Common myeloid progenitor, CD34-positive (primary cell): ENCODE measurements at regions not wholly inside any gene's neighbourhood (a gene's known extent, or its start where the extent isn't known, plus 50 kb on each side); places are given as distances from the start of the nearest gene placed in this dataset.

Source experiments
- CTCF ChIA-PET: fragments of 350-600 bp; sonication (Branson Sonifier 250); formaldehyde crosslinking; loops from one replicate; lab custom pipeline; 2021; ENCODE audit warnings: antibody characterized with exemption; lab: Charles Lee
- POLR2A ChIA-PET: fragments of 350-600 bp; sonication (Branson Sonifier 250); formaldehyde crosslinking; loops from one replicate; lab custom pipeline; 2021; ENCODE audit warnings: antibody characterized with exemption; lab: Charles Lee
- DNase-seq, 3 donors: peaks; one replicate each; pipeline versions ENCODE4 v3.0.0 to v3.0.0-alpha.2; 2013
- H3K27ac ChIP-seq, 2 experiments: 1 replicate in 1 of 2; 2 replicates in 1 of 2; pipeline ENCODE4 v1.7.0; 2013; ENCODE audit warnings: inconsistent platforms in 2 of 2, low read length in 2 of 2, mild to moderate bottlenecking in 2 of 2, low read depth in 1 of 2, moderate library complexity in 1 of 2; ENCODE audit not compliant: severe bottlenecking in 2 of 2, insufficient read depth in 1 of 2, poor library complexity in 1 of 2
- H3K27me3 ChIP-seq, 5 experiments: replicated peaks in 2 of 5; 1 replicate in 3 of 5; 2 replicates in 2 of 5; pipeline versions ENCODE4 v1.6.1 to v1.7.0; 2013; ENCODE audit warnings: low read length in 4 of 5, mild to moderate bottlenecking in 2 of 5, moderate library complexity in 2 of 5, inconsistent platforms in 1 of 5; ENCODE audit not compliant: insufficient read depth in 5 of 5, control insufficient read depth in 4 of 5
- H3K36me3 ChIP-seq, 4 experiments: 1 replicate in 2 of 4; 2 replicates in 2 of 4; pipeline versions ENCODE4 v1.6.1 to v1.7.0; 2013; ENCODE audit warnings: low read length in 3 of 4, control low read depth in 1 of 4, mild to moderate bottlenecking in 1 of 4; ENCODE audit not compliant: control insufficient read depth in 4 of 4, insufficient read depth in 4 of 4
- H3K4me1 ChIP-seq, 4 experiments: 1 replicate in 3 of 4; 2 replicates in 1 of 4; pipeline versions ENCODE4 v1.6.1 to v1.7.1; 2013; ENCODE audit warnings: low read length in 3 of 4, mild to moderate bottlenecking in 3 of 4, control low read depth in 1 of 4, inconsistent platforms in 1 of 4, moderate library complexity in 1 of 4; ENCODE audit not compliant: control insufficient read depth in 4 of 4, insufficient read depth in 4 of 4; ENCODE audit errors: control extremely low read depth in 1 of 4
- H3K4me3 ChIP-seq, 7 experiments: 1 replicate in 4 of 7; 2 replicates in 3 of 7; pipeline versions ENCODE4 v1.5.1 to v1.7.0; 2013; ENCODE audit warnings: mild to moderate bottlenecking in 7 of 7, low read length in 6 of 7, moderate library complexity in 6 of 7, inconsistent platforms in 2 of 7, low read depth in 2 of 7, control low read depth in 1 of 7; ENCODE audit not compliant: insufficient read depth in 4 of 7, control insufficient read depth in 1 of 7; ENCODE audit errors: extremely low read depth in 1 of 7
- H3K9me3 ChIP-seq, 5 experiments: 1 replicate in 4 of 5; 2 replicates in 1 of 5; pipeline versions ENCODE4 v1.6.1 to v1.7.1; 2013; ENCODE audit warnings: low read length in 4 of 5, mild to moderate bottlenecking in 2 of 5, inconsistent platforms in 1 of 5, low read depth in 1 of 5, moderate library complexity in 1 of 5; ENCODE audit not compliant: control insufficient read depth in 4 of 5, insufficient read depth in 2 of 5; ENCODE audit errors: control extremely low read depth in 1 of 5
- WGBS: methylation state at CpG from one replicate; pipeline ENCODE4 v1.1.5; 2013; ENCODE audit not compliant: insufficient coverage; 5-methylcytosine and 5-hydroxymethylcytosine counted together

DNA sequence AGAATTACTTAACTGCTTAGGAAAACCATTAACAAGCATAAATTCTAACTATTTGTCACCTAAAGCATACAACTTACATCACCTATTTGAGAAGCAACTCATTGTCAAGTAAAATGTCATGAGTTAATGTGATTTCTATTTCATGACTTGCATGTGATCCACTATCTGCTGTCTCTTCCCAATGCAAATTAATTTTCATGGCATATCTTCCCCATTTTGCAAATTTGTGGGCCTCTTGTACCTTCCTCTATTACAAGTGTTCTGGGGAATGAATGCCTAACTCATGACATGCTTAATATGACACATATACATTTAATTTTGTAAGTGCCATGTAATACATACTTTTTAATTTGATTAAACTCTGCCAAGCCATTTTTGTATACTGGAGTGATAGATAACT is 81.1 kb upstream of the EDNRB start:
- DNase-seq = no peak
- no peak overlapping the region for H3K27ac ChIP-seq
- no peaks in the 10 kb centered on the region for H3K27me3 ChIP-seq
- CTCF ChIA-PET = no interaction called here
- no peaks in the 10 kb centered on the region for H3K36me3 ChIP-seq
- POLR2A ChIA-PET = no interaction called here
- H3K4me3 ChIP-seq = no peak overlapping the region
- H3K9me3 ChIP-seq = peaks cover 0 to 3% (median 0%) of the 10 kb centered on the region in 5 experiments
- H3K4me1 ChIP-seq = no peaks in the 10 kb centered on the region

DNA sequence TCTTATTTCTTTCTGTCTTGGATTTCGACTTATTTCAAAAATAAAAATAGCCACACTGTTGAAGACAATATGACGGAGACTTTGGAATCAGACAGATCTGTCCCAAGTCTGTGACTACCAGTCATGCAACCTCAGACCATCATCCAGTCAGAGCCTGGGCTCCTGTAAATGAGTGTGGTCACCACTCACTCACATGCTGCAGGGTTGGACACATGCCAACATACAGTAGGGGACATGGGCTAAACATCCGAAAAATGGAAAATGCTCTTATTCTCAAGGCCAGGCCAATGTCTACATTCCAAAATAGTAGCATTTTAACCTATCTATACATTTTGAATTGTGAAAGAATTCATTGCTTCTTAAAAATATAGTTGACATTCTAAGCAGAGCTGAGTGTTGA is 75.5 kb upstream of the EDNRB start:
- DNase-seq = no peak
- POLR2A ChIA-PET = no interaction called here
- H3K27ac ChIP-seq = no peak overlapping the region
- H3K9me3 ChIP-seq = no peaks in the 10 kb centered on the region
- CTCF ChIA-PET = interaction anchor here (1.2 kb wide), 1 partner anchor 10 kb away, joined by 3 read pairs; no protein-coding TSS in a partner anchor
- H3K36me3 ChIP-seq = no peaks in the 10 kb centered on the region
- WGBS = 100% methylated on average over 2 of the region's 3 CpGs
- no peaks in the 10 kb centered on the region for H3K4me1 ChIP-seq
- H3K27me3 ChIP-seq = no peaks in the 10 kb centered on the region
- no peak overlapping the region for H3K4me3 ChIP-seq

DNA sequence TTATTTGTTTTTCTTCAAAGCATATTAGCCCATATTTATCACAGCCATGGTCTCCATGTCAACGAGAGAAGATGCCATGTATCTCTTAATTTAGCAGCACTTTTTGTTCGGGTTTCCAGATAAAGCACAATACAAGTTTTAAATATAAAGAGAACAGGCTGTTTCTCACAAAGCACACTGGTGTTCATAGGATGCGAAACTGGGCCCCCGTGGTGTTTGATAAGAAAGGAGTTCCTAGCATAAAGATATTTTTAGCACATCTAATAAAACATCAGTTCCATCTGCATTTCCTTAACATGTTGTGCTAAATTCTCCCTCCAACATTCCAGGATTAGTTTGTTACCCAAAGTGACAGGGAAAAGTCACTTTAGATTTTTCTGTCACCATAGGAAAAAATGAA is 72.4 kb upstream of the EDNRB start:
- CTCF ChIA-PET = no interaction called here
- WGBS = no CpG with 5 or more reads among the region's 4 CpGs
- no peak for DNase-seq
- H3K36me3 ChIP-seq = no peaks in the 10 kb centered on the region
- H3K27me3 ChIP-seq = no peaks in the 10 kb centered on the region
- H3K9me3 ChIP-seq = no peaks in the 10 kb centered on the region
- POLR2A ChIA-PET = no interaction called here
- no peak overlapping the region for H3K27ac ChIP-seq
- H3K4me1 ChIP-seq = no peaks in the 10 kb centered on the region
- H3K4me3 ChIP-seq = no peak overlapping the region

DNA sequence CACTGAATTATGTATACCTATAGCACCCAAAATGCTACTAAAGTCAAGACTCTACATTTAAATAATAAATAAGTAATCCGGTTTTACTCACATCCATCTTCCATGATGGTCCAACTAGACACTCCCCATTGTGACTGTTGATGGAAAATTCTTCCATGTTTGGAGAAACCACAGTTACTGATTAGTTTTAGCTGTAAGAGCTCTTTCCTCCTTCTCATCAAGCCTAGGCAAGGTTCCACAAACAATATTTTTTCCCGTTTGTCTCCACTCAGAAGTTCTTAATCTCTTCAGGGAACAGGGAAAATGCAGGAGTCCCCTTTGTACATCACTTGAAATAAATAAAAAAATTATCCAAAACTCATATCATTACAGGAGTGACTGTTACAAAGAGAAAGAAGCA is 70.7 kb upstream of the EDNRB start:
- H3K36me3 ChIP-seq = no peaks in the 10 kb centered on the region
- no peak for DNase-seq
- H3K4me1 ChIP-seq = no peaks in the 10 kb centered on the region
- H3K9me3 ChIP-seq = no peaks in the 10 kb centered on the region
- CTCF ChIA-PET = no interaction called here
- POLR2A ChIA-PET = no interaction called here
- 67% methylated on average over 1 of the region's 2 CpGs for WGBS
- H3K27me3 ChIP-seq = no peaks in the 10 kb centered on the region
- H3K4me3 ChIP-seq = no peak overlapping the region
- H3K27ac ChIP-seq = no peak overlapping the region

DNA sequence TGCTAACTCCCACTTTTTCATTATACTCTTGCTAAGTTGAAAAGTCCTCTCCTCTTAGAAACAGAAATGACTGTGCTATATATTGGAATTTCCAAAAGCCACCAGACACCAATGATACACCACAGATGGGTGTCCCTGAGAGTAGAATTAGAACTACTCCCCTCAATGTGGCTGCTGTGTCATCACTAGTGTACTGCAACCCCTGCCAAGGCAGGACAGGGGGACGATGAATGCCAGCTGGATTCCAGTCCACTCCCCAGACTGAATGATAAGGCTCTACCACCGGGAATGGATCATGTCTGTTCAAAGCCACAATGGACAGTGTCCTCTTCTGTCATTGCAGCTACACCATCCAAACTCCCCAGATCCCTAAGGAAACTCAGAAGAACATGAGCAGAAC is 69.7 kb upstream of the EDNRB start:
- CTCF ChIA-PET = no interaction called here
- Histone ChIP-seq H3K36me3 (no peaks in the 10 kb centered on the region), H3K27ac (no peak overlapping the region), H3K4me1 (no peaks in the 10 kb centered on the region), H3K4me3 (no peak overlapping the region), H3K9me3 (peaks cover 0 to under 1% (median 0%) of the 10 kb centered on the region in 5 experiments), H3K27me3 (no peaks in the 10 kb centered on the region)
- 100% methylated on average over 2 of the region's 2 CpGs for WGBS
- POLR2A ChIA-PET = no interaction called here
- no peak for DNase-seq

DNA sequence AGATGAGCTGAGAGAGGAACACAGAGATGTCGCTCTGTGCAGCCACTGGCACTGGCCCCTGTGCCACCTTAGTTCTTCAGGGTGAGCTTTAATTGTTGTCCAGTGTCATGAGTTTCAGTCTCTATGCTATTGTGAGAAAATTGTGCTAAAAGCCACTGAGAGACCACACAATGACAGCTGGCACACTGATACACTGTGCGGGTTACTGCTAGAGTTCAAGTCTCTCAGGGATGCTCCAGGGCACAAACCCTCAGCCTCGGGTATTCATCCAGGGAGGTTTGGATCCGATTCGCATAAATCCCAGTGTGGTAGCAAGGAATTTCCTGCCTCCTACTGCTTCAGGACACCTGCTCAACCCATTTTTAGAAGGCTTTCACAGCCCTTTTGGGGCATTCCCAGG is 68.1 kb upstream of the EDNRB start:
- no peak for DNase-seq
- Histone ChIP-seq H3K4me3 (no peak overlapping the region), H3K36me3 (no peaks in the 10 kb centered on the region), H3K27me3 (no peaks in the 10 kb centered on the region), H3K9me3 (peaks cover 0 to 1% (median 0%) of the 10 kb centered on the region in 5 experiments), H3K4me1 (no peaks in the 10 kb centered on the region), H3K27ac (no peak overlapping the region)
- POLR2A ChIA-PET = no interaction called here
- CTCF ChIA-PET = no interaction called here
- WGBS = 98% methylated on average over 5 of the region's 5 CpGs

DNA sequence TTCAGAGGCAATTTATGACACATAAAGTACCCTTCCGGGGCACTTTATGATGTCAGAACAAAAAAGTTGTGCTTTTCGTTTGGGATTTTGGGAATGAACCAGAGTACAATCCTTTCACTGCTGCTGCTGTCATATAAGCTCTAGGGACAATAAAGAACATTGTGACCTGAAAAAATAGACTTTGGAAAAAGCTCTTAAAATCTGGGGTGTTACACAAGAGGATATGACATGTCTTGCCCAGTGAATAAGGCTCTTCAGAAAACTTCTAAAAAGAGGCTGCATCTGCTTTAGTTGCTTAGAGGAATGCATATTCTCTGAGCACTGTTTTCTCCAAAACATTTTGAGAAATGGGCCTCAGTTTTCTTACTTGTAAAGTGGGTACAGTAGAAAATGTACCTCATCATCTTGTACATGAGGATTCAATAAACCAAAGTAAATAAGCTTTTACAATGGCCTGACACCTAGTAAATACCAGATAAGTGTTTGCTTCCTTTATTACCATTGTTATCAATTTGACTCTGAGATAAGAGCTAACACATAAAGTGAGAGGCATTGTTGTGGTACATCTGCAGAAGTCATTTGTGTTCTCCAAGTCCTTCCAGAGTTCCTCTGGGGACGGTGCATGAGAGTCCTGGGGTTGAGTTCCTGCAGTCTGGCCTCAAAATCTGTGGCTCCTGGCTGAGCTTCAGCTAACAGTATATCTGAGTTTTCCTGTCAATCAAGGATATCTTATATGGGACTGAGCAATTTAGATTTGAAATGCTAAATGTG is 67.4 kb upstream of the EDNRB start:
- Histone ChIP-seq H3K36me3 (no peaks in the 10 kb centered on the region), H3K4me3 (no peak overlapping the region), H3K27me3 (no peaks in the 10 kb centered on the region), H3K9me3 (peaks cover 0 to 1% (median 0%) of the 10 kb centered on the region in 5 experiments), H3K4me1 (no peaks in the 10 kb centered on the region), H3K27ac (no peak overlapping the region)
- POLR2A ChIA-PET = no interaction called here
- no peak for DNase-seq
- CTCF ChIA-PET = no interaction called here
- WGBS = 89% methylated on average over 2 of the region's 3 CpGs
